ENCODE measurements at regions not wholly inside any gene's neighbourhood (a gene's known extent, or its start where the extent isn't known, plus 50 kb on each side); places are given as distances from the start of the nearest gene placed in this dataset.

GRCh38 chr5:96595300-96596090, 66.7 kb upstream of the CAST start:
- no peak for DNase-seq

- DNase-seq = no peak
These were observed 64.6 kb upstream of the CAST start for GRCh38 chr5:96597438-96598020.

- no peak for DNase-seq
These were observed 61.0 kb upstream of the CAST start for GRCh38 chr5:96601200-96601599.

DNA sequence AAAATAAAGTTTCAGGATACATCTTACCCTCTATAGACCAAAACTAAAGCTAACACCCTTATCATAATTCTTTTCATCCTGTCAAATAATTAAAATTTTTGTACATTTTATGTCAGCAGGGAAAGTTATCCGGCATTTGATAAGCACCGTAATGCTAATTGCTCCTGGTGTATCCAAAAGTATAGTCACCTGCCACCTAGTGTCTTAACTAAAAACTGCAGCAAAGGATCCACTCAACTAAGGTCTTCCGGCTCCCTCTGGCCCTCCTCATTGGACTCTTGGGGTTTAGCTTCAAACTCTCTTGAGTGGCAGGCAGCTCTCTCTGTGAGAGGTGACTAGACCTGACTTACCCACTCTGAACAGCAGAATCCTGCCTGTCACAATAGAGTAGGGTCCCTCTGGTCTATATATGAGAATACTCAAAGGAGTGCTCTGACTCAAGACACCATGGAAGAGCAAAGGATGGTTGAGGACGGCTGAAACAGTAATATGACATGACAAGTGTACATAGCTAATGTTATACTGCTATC, 60.4 kb upstream of the CAST start:
- peak; percentile 56 for DNase-seq

DNA sequence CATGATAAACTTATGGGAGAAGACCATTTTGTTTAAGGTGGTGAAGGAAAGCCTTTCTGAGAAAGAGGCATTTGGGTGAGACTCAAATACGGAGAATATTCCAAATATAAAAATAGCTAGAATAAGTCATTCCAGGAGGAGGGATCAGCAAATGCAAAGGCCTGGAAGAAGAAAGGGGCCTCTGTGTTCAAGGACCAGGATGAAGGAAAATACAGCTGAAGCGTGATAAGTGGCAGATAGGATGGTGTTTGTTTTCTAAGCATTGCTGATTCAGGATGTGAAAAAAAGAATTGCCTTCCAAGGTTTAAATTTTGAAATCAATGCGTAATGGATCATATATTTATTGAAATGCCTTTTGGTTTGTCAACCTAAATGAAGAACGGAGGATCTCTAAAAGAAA, 59.4 kb upstream of the CAST start:
- DNase-seq = no peak

GRCh38 chr5:96605144-96605837, 56.9 kb upstream of the CAST start:
- DNase-seq = no peak

DNA sequence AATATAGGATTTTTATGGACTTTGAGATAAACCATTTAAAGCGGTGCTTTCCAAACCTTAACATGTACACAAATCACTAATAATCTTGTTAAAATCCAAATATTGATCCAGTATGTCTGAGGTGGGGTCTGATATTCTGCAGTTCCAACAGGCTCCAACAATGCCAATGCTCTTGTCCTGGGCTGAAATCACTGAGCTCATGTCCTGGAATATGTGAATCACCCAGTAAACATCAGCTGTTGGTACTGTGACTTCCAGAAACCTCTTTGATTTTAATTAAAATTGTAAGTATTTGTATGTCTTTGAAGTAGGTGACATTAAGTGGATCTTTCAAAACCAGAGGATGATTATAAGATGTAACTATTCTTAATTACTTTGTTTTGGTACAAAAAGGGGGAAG, 52.8 kb upstream of the CAST start:
- no peak for DNase-seq

GRCh38 chr5:96610747-96611146, 51.4 kb upstream of the CAST start:
- DNase-seq = no peak

GRCh38 chr5:96611946-96612345, 50.2 kb upstream of the CAST start:
- no peak for DNase-seq

Data from effector CD4-positive, alpha-beta T cell (primary cell).